HPDE6-E6E7 (cell line): ENCODE measurements at regions not wholly inside any gene's neighbourhood (a gene's known extent, or its start where the extent isn't known, plus 50 kb on each side); places are given as distances from the start of the nearest gene placed in this dataset.

Source experiments
- DNase-seq: peaks from one replicate; pipeline ENCODE4 v3.0.0; 2011; ENCODE audit warnings: missing footprints; ENCODE audit errors: extremely low spot score

- no peak for DNase-seq
These were observed 1092.3 kb downstream of the BCL11A start for GRCh38 chr2:59461127-59461526.

- no peak for DNase-seq
These were observed 1094.7 kb downstream of the BCL11A start for GRCh38 chr2:59458800-59459199.

- no peak for DNase-seq
These were observed 1097.2 kb downstream of the BCL11A start for GRCh38 chr2:59456285-59456684.

- DNase-seq = peak; percentile 15
These were observed 1104.2 kb downstream of the BCL11A start for GRCh38 chr2:59449274-59449673.

- DNase-seq = no peak
These were observed 1113.0 kb downstream of the BCL11A start for GRCh38 chr2:59440491-59440890.

GRCh38 chr2:59435635-59436034 lies 1117.8 kb downstream of the BCL11A start:
- no peak for DNase-seq

- no peak for DNase-seq
These were observed 1124.5 kb downstream of the BCL11A start for GRCh38 chr2:59428940-59429339.

GRCh38 chr2:59427980-59428379 lies 1125.5 kb downstream of the BCL11A start:
- no peak for DNase-seq

- DNase-seq = peak; percentile 52
These were observed 1128.2 kb downstream of the BCL11A start for GRCh38 chr2:59425247-59425646.

GRCh38 chr2:59413751-59414570 lies 1139.5 kb downstream of the BCL11A start:
- DNase-seq = no peak

- no peak for DNase-seq
These were observed 1154.3 kb downstream of the BCL11A start for GRCh38 chr2:59399126-59399525.

GRCh38 chr2:59398081-59398480 lies 1155.4 kb downstream of the BCL11A start:
- DNase-seq = no peak

GRCh38 chr2:59395119-59395518 lies 1154.0 kb upstream of the FANCL start:
- no peak for DNase-seq

GRCh38 chr2:59391896-59392295 lies 1150.8 kb upstream of the FANCL start:
- no peak for DNase-seq

GRCh38 chr2:59390581-59390980 lies 1149.5 kb upstream of the FANCL start:
- DNase-seq = no peak

GRCh38 chr2:59389240-59389639 lies 1148.1 kb upstream of the FANCL start:
- peak; percentile 48 for DNase-seq

GRCh38 chr2:59385971-59386370 lies 1144.8 kb upstream of the FANCL start:
- DNase-seq = no peak

GRCh38 chr2:59383473-59383872 lies 1142.3 kb upstream of the FANCL start:
- DNase-seq = no peak

- no peak for DNase-seq
These were observed 1137.0 kb upstream of the FANCL start for GRCh38 chr2:59378127-59378526.

GRCh38 chr2:59366288-59366687 lies 1125.2 kb upstream of the FANCL start:
- no peak for DNase-seq

- DNase-seq = no peak
These were observed 1113.4 kb upstream of the FANCL start for GRCh38 chr2:59354498-59354897.

GRCh38 chr2:59353306-59353921 lies 1112.3 kb upstream of the FANCL start:
- no peak for DNase-seq

GRCh38 chr2:59342166-59342565 lies 1101.0 kb upstream of the FANCL start:
- no peak for DNase-seq
